Right renal cortex interstitium (tissue), 3 donors: ENCODE measurements at regions not wholly inside any gene's neighbourhood (a gene's known extent, or its start where the extent isn't known, plus 50 kb on each side); places are given as distances from the start of the nearest gene placed in this dataset.

Source experiments
- DNase-seq, 3 donors: peaks; one replicate each; pipeline ENCODE4 v3.0.0-alpha.2; 2013; ENCODE audit warnings: low read depth in 3 of 3, low spot score in 2 of 3

DNA sequence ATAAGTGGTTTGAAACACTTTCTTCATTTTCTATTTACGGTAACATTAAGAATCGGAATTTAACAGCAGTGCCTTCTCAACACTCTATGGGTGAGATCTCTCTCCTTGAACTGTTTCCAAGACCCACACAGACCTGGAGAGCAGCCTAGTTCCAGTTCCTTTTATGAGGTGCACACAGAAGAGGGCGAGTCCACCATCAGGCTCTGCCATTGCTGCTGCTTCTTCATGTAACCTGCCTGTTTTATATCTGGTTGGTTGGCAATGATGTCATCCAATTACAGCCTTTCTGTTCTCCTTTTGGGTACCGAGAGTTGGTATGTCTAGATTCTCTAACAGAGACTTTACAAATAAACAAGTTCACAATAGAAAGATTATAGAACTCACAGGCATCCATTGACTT lies 225.7 kb downstream of the UTP18 start:
- DNase-seq, result no peak

GRCh38 chr17:51486885-51487520 lies 226.7 kb downstream of the UTP18 start:
- DNase-seq, result no peak

GRCh38 chr17:51487947-51488346 lies 227.6 kb downstream of the UTP18 start:
- peak in 1 of 3 donors; percentile 10 for DNase-seq

GRCh38 chr17:51491416-51491815 lies 231.1 kb downstream of the UTP18 start:
- DNase-seq, result no peak

DNA sequence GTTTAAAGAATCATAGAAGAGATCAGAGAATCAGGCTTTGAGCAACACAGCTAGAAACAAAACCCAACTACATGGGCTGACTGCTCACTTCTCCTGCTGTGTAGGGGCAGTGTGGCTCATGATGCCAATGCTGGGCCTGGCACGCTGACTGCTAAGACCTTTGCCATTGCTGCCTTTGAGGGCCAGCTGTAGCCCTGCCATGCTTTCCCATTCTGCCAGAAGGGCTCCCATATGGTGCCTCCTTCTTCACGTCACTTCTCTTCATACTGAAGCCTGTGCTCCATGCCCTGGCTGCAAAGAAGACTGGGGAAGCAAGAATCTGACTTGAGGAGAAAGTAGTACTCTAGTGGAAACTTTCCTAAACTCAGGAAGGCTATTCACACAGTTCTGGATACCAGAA lies 232.9 kb downstream of the UTP18 start:
- DNase-seq, result no peak

GRCh38 chr17:51496378-51496777 lies 236.0 kb downstream of the UTP18 start:
- DNase-seq, result no peak

DNA sequence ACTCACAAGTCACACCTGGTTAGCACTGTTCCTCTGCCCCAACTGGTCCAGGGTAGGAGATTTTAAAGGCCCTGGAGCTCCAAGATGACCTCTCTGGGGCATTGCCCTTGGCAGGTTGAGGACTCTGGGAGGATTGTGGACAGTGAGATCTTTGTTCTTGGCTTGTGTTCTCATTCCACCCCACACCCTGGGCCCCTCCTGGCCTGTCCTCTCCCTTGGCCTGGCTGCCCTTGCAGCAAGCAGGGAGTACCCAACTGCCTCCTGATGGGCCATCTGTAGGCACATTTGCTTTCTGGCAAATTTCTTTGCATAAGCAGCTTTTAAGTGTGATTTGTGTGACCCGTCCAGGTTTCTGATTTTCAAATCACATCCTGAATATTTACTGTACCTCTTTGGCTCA lies 239.6 kb downstream of the UTP18 start:
- no peak for DNase-seq

- DNase-seq, result no peak
Observed at GRCh38 chr17:51500454-51500853, 240.1 kb downstream of the UTP18 start.

DNA sequence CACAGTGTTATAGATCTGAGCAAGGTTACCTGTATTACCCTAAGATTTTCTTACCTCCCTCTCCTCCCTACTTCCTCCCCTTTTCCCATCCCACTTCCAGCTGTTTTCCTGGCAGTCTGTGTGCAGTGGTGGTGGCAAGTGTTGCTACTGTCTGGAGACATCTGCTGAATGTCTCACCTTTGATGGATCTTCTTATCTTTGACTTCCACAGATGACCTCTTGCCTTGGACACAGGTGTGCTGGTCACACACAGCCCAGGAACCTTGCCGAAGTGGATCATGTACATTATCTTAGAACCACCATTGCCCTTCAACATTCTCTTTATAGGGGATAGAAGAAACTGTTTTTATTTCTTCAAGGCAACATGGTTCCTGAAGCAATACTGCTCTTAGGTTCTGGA lies 245.1 kb downstream of the UTP18 start:
- no peak for DNase-seq

GRCh38 chr17:51507444-51507843 lies 247.1 kb downstream of the UTP18 start:
- no peak for DNase-seq

DNA sequence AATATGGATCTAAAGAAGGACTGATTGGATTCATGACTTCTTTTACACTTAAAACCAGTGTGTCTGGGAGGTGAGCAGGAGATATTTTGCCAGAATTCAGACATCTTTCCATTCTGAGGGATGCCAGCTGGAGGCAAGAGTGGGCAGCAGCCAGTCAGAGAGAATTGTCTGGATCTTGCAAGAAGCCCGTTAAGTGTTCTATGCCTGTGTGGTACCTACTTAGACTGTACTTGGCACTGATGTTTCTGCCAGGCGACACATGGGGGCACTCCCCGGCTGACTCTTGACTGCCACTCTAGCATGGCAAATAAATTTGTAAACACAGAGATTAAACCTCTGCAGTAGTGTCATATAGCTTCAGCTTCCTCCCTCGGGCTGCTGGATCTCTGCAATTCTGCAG lies 247.7 kb downstream of the UTP18 start:
- no peak for DNase-seq

GRCh38 chr17:51510940-51511339 lies 250.6 kb downstream of the UTP18 start:
- DNase-seq, result no peak

DNA sequence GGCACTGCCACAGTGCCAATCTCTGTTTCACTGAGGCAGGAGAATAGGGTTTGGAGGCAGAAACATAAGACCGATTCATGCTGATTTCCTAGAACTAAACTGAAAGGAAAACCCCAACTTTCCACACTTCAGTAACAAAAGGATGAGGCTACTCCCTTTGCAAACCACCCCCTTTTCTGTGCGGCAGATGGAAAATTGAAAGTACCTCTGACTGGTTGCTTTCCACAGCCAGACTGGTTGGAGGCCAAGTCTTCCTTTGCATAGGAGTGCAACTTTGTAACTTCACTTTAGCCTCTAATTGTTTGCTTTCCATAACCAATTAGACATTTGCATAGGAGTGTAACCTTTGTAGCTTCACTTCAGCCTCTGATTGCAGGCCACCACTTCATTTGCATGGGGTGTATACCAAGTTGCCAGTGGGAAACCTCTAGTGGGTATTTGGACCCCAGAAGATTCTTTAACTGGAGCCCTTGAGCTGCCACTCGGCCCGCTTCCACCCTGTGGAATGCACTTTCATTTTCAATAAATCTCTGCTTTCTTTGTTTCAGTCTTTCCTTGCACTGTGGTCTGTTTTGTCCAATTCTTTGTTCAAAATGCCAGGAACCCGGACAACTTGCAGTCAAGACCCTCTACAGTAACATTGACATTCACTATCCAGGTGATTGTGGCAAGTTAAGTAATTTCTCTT lies 252.0 kb downstream of the UTP18 start:
- DNase-seq, result no peak

DNA sequence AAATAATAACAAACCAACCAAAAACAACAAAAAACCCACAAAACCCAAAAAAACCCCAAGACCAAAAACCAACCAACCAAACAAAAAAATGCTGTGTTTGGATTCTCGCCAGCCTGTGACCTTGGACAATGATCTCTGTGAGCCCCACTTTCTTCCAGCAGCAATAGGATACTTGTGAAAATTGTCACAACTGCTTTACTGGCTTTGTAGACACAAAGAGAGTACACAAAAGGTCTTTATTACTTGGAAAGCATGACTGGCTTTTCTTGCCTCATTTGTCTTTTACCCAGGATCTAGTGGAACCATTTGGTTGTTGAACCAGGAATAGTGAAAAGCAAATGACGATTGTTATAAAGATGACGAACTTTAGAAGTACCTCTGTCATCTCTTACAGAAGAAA lies 256.6 kb downstream of the UTP18 start:
- DNase-seq, result no peak

- DNase-seq, result no peak
Observed at GRCh38 chr17:51524524-51524923, 264.2 kb downstream of the UTP18 start.

GRCh38 chr17:51526507-51526906 lies 266.2 kb downstream of the UTP18 start:
- no peak for DNase-seq

DNA sequence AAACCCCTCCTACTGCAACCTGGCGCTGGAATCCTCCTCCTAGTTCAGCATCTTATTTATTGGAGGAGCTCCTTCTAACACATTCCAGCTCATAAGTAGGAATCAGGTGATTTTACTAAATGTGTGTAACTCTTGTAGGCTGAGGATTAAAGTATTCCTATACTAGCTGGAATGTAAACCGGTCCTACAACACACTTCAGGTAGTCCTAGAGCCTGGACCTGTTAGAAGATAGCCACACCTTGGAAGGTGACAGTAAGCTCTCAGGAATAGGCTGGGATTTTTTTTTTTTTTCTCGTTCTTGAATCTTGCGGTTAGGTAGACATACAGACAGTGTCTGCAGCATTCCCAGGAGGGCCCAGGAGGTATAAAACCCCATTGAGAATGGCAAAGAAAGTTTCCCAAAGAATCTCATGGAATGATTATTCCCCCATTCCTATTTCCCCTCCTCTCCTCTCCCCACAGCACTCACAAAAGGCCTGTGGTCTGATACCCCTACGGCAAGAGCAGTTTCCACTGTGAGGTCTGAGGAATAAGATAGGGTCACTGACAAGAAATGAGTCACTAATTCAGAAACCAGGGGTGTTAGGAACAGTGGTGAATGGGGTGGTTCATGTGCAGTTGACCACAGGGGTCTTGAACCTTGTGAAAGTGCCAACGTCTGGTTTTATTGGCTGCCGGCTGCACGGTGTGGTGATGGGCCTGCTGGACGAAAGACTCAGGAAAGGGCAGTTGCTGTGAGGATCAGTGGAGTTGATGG lies 267.1 kb downstream of the UTP18 start:
- DNase-seq, result no peak

GRCh38 chr17:51528111-51528510 lies 267.8 kb downstream of the UTP18 start:
- no peak for DNase-seq

GRCh38 chr17:51533219-51533618 lies 272.9 kb downstream of the UTP18 start:
- no peak for DNase-seq

GRCh38 chr17:51533821-51534220 lies 273.5 kb downstream of the UTP18 start:
- no peak for DNase-seq

GRCh38 chr17:51536627-51537026 lies 276.3 kb downstream of the UTP18 start:
- DNase-seq, result no peak

GRCh38 chr17:51537996-51538550 lies 277.7 kb downstream of the UTP18 start:
- DNase-seq, result no peak
